ENCODE measurements at regions not wholly inside any gene's neighbourhood (a gene's known extent, or its start where the extent isn't known, plus 50 kb on each side); places are given as distances from the start of the nearest gene placed in this dataset.

DNA sequence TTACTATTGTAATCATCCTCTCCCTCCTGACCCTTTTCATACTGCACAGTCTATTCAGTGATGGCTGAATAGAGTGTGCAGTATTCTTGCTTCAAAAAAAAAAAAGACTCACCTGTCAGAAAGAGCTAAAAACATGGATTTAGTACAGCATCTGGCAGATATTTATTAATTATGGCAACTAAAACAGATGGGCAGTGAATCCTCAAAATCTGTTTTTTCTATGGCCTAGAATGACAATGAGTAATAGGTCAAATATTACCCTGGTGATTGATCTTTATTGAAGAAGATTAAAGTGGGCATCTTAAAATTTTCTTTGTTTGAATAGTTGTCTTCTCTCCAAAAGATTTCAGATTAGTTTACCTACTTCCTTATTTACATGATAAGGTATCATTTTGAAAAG lies 543.6 kb downstream of the FOXG1 start:
- Histone ChIP-seq H3K36me3 (ENCODE audit: control insufficient read depth, insufficient read depth, low read length) (no peaks in the 10 kb centered on the region), H3K4me1 (replicated peaks in 1 of 2; ENCODE audit: control insufficient read depth in 2 of 2, insufficient read depth in 2 of 2, low read length in 2 of 2) (no peaks in the 10 kb centered on the region), H3K9me3 (replicated peaks; ENCODE audit: control insufficient read depth, insufficient read depth, low read depth, low read length) (no peaks in the 10 kb centered on the region), H3K79me2 (ENCODE audit: control insufficient read depth, insufficient read depth, low read length) (no peaks in the 10 kb centered on the region), H3K9ac (ENCODE audit: insufficient read depth in 1 of 2, low read depth in 2 of 2, low read length in 2 of 2) (no peak overlapping the region), H4K20me1 (replicated peaks; ENCODE audit: control insufficient read depth, insufficient read depth, low read length) (no peaks in the 10 kb centered on the region), H3K4me3 (no peak overlapping the region), H2AFZ (ENCODE audit: low read depth, low read length) (no peak overlapping the region), H3K27ac (ENCODE audit: extremely low read depth, low read depth, low read length) (no peak overlapping the region), H3K9me1 (ENCODE audit: control insufficient read depth, insufficient read depth, low read length) (no peaks in the 10 kb centered on the region), H3K27me3 (ENCODE audit: control insufficient read depth in 2 of 2, insufficient read depth in 2 of 2, low read length in 2 of 2) (no peaks in the 10 kb centered on the region), H3K4me2 (ENCODE audit: insufficient read depth, low read length) (no peak overlapping the region)
- intact Hi-C loops (cut with micrococcal nuclease) (no loop called here), in situ Hi-C loops (cut with MboI) (no loop called here)
- no TSS peak for BruUV-seq (replicated peaks)
- TF ChIP-seq, protein P1, sequence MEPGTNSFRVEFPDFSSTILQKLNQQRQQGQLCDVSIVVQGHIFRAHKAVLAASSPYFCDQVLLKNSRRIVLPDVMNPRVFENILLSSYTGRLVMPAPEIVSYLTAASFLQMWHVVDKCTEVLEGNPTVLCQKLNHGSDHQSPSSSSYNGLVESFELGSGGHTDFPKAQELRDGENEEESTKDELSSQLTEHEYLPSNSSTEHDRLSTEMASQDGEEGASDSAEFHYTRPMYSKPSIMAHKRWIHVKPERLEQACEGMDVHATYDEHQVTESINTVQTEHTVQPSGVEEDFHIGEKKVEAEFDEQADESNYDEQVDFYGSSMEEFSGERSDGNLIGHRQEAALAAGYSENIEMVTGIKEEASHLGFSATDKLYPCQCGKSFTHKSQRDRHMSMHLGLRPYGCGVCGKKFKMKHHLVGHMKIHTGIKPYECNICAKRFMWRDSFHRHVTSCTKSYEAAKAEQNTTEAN (CRISPR knock-in tag; IDR thresholded peaks at IDR 0.05): no peak
- TF ChIP-seq, protein P2, sequence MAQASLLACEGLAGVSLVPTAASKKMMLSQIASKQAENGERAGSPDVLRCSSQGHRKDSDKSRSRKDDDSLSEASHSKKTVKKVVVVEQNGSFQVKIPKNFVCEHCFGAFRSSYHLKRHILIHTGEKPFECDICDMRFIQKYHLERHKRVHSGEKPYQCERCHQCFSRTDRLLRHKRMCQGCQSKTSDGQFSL (CRISPR knock-in tag; IDR thresholded peaks at IDR 0.05): no peak
- TF ChIP-seq, protein P2 (tag; IDR thresholded peaks at IDR 0.05): no peak
- TF ChIP-seq CCNT2 (IDR thresholded peaks at IDR 0.05; ENCODE audit: borderline replicate concordance, extremely low read depth, insufficient read length, low read depth, low read length) (no peak), PHTF2 (CRISPR knock-in tag; IDR thresholded peaks at IDR 0.05) (no peak), ZNF644 (tag; IDR thresholded peaks at IDR 0.05; ENCODE audit: low read depth) (no peak), ETV6 (IDR thresholded peaks at IDR 0.05; ENCODE audit: borderline replicate concordance in 1 of 2, low read depth in 2 of 2, low read length in 1 of 2) (no peak), ETV6 (CRISPR knock-in tag; IDR thresholded peaks at IDR 0.05; ENCODE audit: borderline replicate concordance) (no peak), CBX1 (IDR thresholded peaks at IDR 0.05; ENCODE audit: low read depth) (no peak)
- ChIA-PET POLR2A (no interaction called here), CTCF (ENCODE audit: low intra/inter-chr PET ratio) (no interaction called here)
- ATAC-seq: no peak
- no peak for FAIRE-seq
- no peak for DNase-seq (ENCODE audit: extremely low read depth in 1 of 4, low spot score in 3 of 4)
